ENCODE measurements at regions not wholly inside any gene's neighbourhood (a gene's known extent, or its start where the extent isn't known, plus 50 kb on each side); places are given as distances from the start of the nearest gene placed in this dataset.
"Not testable (repeated sequence)": the region's sequence is repeated elsewhere in the genome, so short reads cannot be mapped to it uniquely, and the experiment has no call there.

- no peak for FAIRE-seq
Measured at GRCh38 chr1:222021129-222021528, 279.2 kb upstream of the DUSP10 start.

- no peak for FAIRE-seq
Measured at GRCh38 chr1:222020553-222020952, 278.7 kb upstream of the DUSP10 start.

- no peak for FAIRE-seq
Measured at GRCh38 chr1:222019029-222019428, 277.1 kb upstream of the DUSP10 start.

- FAIRE-seq, result no peak
Measured at GRCh38 chr1:222018041-222018440, 276.2 kb upstream of the DUSP10 start.

- FAIRE-seq, result no peak
Measured at GRCh38 chr1:222015686-222016085, 273.8 kb upstream of the DUSP10 start.

- no peak for FAIRE-seq
Measured at GRCh38 chr1:222014001-222014400, 272.1 kb upstream of the DUSP10 start.

GRCh38 chr1:222012816-222013215, 270.9 kb upstream of the DUSP10 start:
- FAIRE-seq, result no peak

- FAIRE-seq, result no peak
Measured at GRCh38 chr1:222010306-222010705, 268.4 kb upstream of the DUSP10 start.

- FAIRE-seq, result no peak
Measured at GRCh38 chr1:222009105-222009730, 267.3 kb upstream of the DUSP10 start.

GRCh38 chr1:222006715-222007114, 264.8 kb upstream of the DUSP10 start:
- no peak for FAIRE-seq

- FAIRE-seq, result no peak
Measured at GRCh38 chr1:222004784-222005183, 262.9 kb upstream of the DUSP10 start.

- FAIRE-seq, result no peak
Measured at GRCh38 chr1:222004034-222004433, 262.1 kb upstream of the DUSP10 start.

- FAIRE-seq, result no peak
Measured at GRCh38 chr1:222002503-222002902, 260.6 kb upstream of the DUSP10 start.

GRCh38 chr1:222000131-222000530, 258.2 kb upstream of the DUSP10 start:
- FAIRE-seq, result no peak

- no peak for FAIRE-seq
Measured at GRCh38 chr1:221998781-221999180, 256.9 kb upstream of the DUSP10 start.

GRCh38 chr1:221998186-221998612, 256.3 kb upstream of the DUSP10 start:
- no peak for FAIRE-seq

- FAIRE-seq, result not testable (repeated sequence)
Measured at GRCh38 chr1:221997012-221997411, 255.1 kb upstream of the DUSP10 start.

- FAIRE-seq, result no peak
Measured at GRCh38 chr1:221994939-221995338, 253.1 kb upstream of the DUSP10 start.

GRCh38 chr1:221994274-221994698, 252.4 kb upstream of the DUSP10 start:
- FAIRE-seq, result no peak

GRCh38 chr1:221993444-221993948, 251.6 kb upstream of the DUSP10 start:
- no peak for FAIRE-seq

- FAIRE-seq, result no peak
Measured at GRCh38 chr1:221992427-221992826, 250.5 kb upstream of the DUSP10 start.

- no peak for FAIRE-seq
Measured at GRCh38 chr1:221991221-221991620, 249.3 kb upstream of the DUSP10 start.

GRCh38 chr1:221989741-221990140, 247.9 kb upstream of the DUSP10 start:
- no peak for FAIRE-seq

GRCh38 chr1:221988829-221989228, 246.9 kb upstream of the DUSP10 start:
- FAIRE-seq, result no peak

- no peak for FAIRE-seq
Measured at GRCh38 chr1:221987860-221988520, 246.1 kb upstream of the DUSP10 start.
